ENCODE measurements at regions not wholly inside any gene's neighbourhood (a gene's known extent, or its start where the extent isn't known, plus 50 kb on each side); places are given as distances from the start of the nearest gene placed in this dataset.

- DNase-seq, result no peak
These were observed 185.8 kb downstream of the GLI2 start for GRCh38 chr2:120921457-120921856.

- no peak for DNase-seq
These were observed 187.1 kb downstream of the GLI2 start for GRCh38 chr2:120922571-120923332.

GRCh38 chr2:120923426-120923825, 187.8 kb downstream of the GLI2 start:
- no peak for DNase-seq

GRCh38 chr2:120924924-120925323, 189.3 kb downstream of the GLI2 start:
- no peak for DNase-seq

GRCh38 chr2:120926463-120927264, 191.0 kb downstream of the GLI2 start:
- no peak for DNase-seq

- no peak for DNase-seq
These were observed 191.6 kb downstream of the GLI2 start for GRCh38 chr2:120927265-120927628.

- no peak for DNase-seq
These were observed 194.2 kb downstream of the GLI2 start for GRCh38 chr2:120929829-120930228.

- no peak for DNase-seq
These were observed 194.6 kb downstream of the GLI2 start for GRCh38 chr2:120930236-120930635.

GRCh38 chr2:120930864-120931263, 195.2 kb downstream of the GLI2 start:
- no peak for DNase-seq

GRCh38 chr2:120932472-120932871, 196.8 kb downstream of the GLI2 start:
- no peak for DNase-seq

GRCh38 chr2:120932881-120933280, 197.2 kb downstream of the GLI2 start:
- DNase-seq, result no peak

- DNase-seq, result no peak
These were observed 198.3 kb downstream of the GLI2 start for GRCh38 chr2:120933693-120934573.

GRCh38 chr2:120934574-120935338, 199.1 kb downstream of the GLI2 start:
- DNase-seq, result no peak

- DNase-seq, result no peak
These were observed 200.0 kb downstream of the GLI2 start for GRCh38 chr2:120935339-120936313.

GRCh38 chr2:120936476-120937334, 201.0 kb downstream of the GLI2 start:
- no peak for DNase-seq

GRCh38 chr2:120937686-120938044, 202.0 kb downstream of the GLI2 start:
- peak; percentile 80 for DNase-seq

- DNase-seq, result no peak
These were observed 202.5 kb downstream of the GLI2 start for GRCh38 chr2:120938045-120938771.

GRCh38 chr2:120939595-120940318, 204.1 kb downstream of the GLI2 start:
- no peak for DNase-seq

- DNase-seq, result no peak
These were observed 204.6 kb downstream of the GLI2 start for GRCh38 chr2:120940319-120940696.

Data from right forelimb (tissue), 1 donor.